GM20000 (cell line): ENCODE measurements at regions not wholly inside any gene's neighbourhood (a gene's known extent, or its start where the extent isn't known, plus 50 kb on each side); places are given as distances from the start of the nearest gene placed in this dataset.

ENCODE experiments used
- DNase-seq: peaks from one replicate; pipeline ENCODE4 v3.0.0; 2012; ENCODE audit warnings: low spot score
- TF ChIP-seq, protein P1 (sequence below): IDR thresholded peaks from 2 replicates; pipeline ENCODE4 v1.5.1; 2012; ENCODE audit warnings: mild to moderate bottlenecking, control low read depth; ENCODE audit errors: extremely low read depth, missing control alignments

DNA sequence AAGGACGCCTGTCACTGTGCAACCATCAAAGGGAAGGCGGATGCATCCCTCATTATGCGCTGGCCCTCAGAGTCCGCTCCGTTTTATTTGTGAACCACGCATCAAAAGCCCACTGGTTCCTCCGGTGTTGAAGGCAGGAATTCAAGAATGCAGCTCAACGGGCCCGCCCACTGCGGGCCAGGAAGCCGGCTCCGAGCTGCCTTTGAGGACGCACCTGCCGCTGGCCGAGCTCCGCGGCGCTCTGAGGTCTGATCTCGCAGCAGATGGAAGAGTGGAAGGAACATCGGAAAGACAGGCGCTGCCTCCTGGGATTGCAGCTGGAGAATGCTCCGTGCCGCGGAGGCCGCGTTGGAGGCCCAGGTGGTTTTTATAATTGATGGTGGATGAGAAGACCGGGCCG, 56.9 kb upstream of the ADGRA1 start:
- TF ChIP-seq, protein P1, sequence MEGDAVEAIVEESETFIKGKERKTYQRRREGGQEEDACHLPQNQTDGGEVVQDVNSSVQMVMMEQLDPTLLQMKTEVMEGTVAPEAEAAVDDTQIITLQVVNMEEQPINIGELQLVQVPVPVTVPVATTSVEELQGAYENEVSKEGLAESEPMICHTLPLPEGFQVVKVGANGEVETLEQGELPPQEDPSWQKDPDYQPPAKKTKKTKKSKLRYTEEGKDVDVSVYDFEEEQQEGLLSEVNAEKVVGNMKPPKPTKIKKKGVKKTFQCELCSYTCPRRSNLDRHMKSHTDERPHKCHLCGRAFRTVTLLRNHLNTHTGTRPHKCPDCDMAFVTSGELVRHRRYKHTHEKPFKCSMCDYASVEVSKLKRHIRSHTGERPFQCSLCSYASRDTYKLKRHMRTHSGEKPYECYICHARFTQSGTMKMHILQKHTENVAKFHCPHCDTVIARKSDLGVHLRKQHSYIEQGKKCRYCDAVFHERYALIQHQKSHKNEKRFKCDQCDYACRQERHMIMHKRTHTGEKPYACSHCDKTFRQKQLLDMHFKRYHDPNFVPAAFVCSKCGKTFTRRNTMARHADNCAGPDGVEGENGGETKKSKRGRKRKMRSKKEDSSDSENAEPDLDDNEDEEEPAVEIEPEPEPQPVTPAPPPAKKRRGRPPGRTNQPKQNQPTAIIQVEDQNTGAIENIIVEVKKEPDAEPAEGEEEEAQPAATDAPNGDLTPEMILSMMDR = no peak
- no peak for DNase-seq

DNA sequence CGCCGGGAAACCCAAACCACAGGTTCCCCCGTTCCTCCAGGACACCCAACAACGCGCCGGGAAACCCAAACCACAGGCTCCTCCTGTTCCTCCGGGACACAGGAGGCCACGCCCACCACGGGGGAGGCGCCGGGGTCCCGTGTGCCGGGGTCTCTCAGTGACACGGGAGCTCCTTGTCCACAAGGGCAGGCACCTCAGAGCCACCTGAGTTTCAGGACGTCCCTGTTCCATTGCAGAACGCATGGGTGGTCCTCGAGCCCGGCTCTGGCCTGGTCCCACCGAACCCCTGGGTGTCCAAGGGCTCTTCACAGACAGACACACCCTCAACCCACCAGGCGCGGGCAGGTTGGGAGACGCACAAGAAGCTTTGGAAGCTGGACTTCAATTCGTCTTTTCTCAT, 57.6 kb upstream of the ADGRA1 start:
- TF ChIP-seq, protein P1 = no peak
- no peak for DNase-seq

DNA sequence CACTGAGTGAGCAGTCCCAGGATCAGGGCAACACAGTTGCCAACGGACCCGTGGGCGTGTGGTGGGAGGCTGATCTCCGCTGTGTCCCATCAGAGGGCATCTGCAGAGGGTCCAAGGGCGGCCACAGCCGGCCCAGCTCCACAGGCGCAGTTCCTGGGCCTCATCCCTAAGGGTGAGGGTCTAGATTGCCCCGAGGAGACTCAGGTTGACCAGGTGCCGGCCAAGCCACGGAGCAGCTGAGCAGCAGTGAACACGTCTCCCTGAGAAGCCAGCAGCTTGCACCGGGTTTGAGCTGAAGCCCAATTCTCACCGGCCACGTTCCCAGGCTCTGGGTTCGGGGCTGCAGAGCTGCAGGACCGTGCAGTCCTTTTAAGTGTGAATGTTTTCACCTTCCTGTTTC, 58.8 kb upstream of the ADGRA1 start:
- no peak for DNase-seq
- TF ChIP-seq, protein P1 = no peak

DNA sequence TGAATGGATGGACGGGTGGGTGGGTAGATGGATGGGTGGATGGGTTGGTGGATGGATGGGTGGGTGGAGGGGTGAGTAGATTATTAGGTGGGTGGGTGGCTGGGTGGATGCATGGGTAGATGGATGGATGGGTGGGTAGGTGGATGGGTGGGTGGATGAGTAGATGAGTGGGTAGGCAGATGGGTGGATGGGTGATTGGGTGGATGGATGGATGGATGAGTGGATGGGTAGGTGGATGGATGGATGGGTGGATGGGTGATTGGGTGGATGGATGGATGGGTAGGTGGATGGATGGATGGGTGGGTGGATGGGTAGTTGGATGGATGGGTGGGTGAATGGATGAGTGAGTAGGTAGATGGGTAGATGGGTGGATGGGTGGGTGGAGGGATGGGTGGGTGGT, 59.6 kb upstream of the ADGRA1 start:
- DNase-seq = no peak
- TF ChIP-seq, protein P1 = no peak

DNA sequence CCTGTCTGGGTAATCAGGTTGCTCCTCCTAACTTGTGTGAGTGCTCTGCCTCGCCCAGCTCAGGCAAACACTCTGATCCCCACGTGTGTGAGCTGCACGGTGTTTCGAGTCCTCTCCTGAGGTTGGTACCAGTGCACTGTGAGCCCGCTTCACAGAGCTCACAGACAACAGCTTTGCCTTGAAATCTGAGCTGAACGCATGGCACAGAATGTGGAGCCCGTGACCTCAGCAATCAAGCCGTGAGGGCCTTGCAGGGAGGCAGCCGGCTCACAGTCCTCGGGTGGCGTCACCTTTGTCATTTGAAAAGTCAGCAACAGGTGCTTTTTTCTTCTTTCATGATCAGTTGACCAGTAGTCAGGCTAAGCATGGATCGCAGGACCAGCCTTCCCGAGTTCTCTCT, 60.2 kb upstream of the ADGRA1 start:
- DNase-seq = no peak
- TF ChIP-seq, protein P1 = no peak

DNA sequence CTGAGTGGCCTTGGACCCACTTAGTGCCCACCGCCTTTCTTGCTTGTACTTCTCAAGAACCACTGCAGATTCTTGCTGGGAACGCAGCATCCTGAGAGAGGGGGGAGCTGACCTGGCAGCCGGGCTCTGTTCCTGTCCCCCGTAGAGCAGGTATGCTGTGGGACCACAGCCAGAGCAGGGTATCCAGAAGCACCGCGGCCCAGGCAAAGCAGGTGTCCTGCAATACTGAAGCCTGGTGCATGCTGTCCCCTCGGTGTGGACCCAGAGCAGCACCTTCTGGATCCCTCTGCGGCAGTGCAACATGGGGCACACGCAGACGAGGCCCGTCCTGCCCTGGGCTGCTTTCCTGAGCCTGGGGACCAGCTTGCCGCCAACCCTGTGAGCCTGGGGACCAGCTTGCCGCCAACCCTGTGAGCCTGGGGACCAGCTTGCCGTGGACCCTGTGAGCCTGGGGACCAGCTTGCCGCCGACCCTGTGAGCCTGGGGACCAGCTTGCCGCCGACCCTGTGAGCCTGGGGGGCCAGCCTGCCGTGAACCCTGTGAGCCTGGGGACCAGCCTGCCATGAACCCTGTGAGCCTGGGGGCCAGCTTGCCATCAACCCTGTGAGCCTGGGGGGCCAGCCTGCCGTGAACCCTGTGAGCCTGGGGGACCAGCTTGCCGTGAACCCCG, 60.9 kb upstream of the ADGRA1 start:
- no peak for DNase-seq
- TF ChIP-seq, protein P1 = no peak

DNA sequence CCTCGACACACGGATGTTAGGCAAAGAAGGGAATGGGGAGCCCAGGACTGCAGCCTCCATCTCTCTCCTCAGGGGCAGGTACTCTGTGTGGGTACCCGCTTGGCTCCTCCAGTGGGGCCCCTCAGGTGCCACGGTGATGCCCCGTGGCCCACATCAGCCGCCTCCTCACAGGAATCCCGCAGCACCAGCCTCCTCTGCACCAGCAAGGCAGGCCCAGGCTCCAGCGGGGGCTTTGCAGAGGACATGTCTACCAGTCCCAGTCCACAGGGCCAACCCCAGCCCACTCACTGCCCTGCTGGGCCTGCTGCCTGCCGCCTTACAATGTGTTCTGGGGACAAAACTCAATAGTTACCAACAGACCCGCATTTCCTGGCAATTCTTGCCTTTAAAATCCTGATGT, 61.6 kb upstream of the ADGRA1 start:
- DNase-seq = no peak
- TF ChIP-seq, protein P1 = no peak
